ENCODE measurements at regions not wholly inside any gene's neighbourhood (a gene's known extent, or its start where the extent isn't known, plus 50 kb on each side); places are given as distances from the start of the nearest gene placed in this dataset.
A peak's percentile ranks its signal among the peaks of the same experiment; 100 is the strongest.

DNA sequence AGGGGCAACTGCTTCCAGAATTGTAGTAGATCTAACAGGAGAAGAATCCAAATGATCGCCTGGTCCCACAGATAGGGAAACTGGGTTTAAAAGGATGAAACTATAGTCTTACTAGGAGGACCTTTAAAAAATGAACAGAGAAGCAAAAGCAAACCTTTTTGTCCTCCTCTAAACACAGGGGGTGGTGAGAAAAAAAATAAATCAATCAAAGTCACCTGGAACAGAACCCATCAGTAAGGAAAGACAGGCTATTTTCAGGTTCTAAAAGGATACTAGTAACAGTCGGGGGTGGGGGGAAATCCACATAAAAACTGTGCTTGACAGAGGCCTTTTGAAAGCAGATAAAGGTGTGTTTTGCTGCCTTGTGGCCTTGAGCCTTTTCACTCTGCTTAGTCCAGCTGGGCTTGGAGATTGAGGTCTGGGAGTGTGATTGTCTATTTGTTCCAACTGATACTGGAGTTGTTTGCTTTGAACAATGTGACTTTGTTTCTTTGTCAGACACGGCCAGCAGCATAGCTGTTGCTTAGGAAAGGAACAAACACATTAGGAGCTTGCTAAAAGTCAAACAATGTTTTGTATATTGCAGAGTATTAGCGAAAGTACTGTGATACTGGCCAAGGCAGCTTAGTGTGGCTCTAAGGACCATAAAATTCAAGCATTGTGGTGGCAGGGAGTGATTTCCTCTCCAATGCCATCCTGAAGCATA lies 141.1 kb upstream of the IRF2BP2 start:
- no peak for FAIRE-seq
- no peak for DNase-seq (ENCODE audit: insufficient read length, low spot score)

DNA sequence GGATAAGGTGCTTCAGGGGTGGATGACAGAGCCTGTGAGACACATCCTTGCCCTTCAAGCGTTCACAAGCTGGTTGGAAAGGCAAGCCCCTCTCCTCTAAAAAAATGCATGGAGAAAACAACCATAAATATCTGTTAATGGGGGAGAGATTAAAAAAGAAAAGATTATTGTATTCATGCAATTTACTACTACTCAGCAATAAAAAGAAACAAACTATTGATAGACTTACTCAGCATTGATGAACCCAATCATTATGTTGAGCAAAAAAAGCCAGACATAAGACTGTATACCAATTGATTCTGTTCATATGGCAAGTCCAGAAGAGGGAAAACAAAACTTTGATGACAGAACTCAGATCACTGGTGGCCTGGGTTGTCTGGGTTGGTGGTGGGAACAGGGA lies 138.7 kb upstream of the IRF2BP2 start:
- no peak for FAIRE-seq

DNA sequence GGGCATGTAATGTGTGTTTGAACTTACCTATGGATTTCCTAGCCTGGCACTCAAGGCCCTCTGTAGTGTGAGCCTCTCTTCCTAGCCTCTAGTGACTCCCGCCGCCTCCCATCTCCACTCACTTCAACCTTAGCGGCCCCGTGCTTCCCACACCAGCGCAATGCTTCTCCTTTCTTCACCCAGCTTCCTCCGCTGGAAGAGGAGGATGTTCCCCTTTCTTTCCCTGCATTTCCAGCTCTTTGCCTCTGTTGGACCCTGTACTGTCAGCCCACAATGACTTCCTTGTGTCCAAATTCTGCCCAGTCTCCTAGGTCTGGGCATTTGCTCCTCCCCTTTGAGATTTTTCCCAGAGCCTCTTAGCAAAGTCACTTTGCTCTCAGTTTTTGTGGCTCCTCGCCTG lies 138.1 kb upstream of the IRF2BP2 start:
- DNase-seq (ENCODE audit: insufficient read length, low spot score) (no peak), FAIRE-seq (no peak)

More for the DNA sequence above, 138.7 kb upstream of the IRF2BP2 start:
- no peak for DNase-seq (ENCODE audit: insufficient read length, low spot score)

DNA sequence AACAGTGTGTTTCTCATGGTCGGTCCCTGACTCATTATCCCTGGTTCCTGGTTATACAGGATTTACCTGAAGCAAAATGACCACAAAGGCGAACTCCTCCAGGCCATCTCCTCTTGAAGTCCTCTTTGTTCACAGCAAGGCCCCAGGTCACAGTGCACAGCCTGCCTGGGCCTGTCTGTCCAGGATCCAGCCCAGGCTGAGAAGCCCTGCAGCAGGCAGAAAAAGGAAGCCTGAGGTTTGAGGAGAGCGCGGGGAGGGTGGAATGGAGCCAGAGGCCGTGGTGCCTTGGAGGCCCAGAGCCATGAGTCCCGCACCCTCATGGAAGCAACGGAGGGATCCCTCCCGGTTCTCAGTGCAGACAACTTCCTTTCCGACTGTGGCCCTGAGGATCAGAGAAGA lies 136.8 kb upstream of the IRF2BP2 start:
- DNase-seq (ENCODE audit: insufficient read length, low spot score) (no peak), FAIRE-seq (no peak)

DNA sequence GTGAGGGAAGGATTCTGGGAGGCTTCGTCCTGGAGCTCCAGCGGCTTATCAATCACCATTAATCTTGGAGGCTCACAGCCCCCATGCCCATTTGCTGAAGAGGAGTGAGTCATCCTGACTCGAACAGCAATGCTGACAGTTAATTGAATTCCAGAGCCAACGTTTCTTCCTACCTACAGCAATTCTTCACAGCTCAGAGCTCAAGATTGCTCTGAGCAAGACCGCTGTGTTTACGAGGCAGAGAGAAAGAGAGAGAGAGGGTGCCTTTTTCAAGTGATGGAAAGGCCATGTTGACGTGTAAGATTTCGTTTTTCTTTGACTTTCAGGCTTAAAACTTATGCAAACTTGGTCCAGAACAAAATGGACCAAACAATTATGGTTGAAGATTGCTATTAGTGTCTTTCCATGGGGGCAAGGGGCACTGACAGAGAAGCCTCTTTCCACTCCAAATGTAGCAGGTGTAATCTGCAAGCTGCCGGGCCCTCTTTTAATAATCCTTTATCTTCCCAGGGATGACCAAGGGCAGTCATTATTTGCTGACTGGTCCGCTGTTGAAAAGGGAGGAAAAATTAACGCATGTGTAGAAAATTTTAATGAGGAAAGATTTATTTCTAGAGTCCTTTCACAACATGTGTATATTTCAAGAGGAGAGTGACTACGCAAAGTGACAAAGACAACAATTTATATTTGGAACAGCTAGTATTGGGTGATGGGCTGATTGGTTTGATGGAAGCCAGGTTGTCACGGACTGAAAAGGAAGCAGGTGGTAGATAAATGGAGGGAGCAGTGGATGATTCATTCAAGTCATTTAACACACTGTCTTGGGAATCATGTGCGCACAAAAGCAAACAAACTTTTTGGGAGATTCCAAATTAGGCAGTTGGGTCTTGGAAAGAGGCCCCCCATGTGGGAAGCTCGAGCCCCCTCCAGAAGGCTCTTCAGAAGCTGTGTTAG lies 136.1 kb upstream of the IRF2BP2 start:
- FAIRE-seq, result no peak
- no peak for DNase-seq (ENCODE audit: insufficient read length, low spot score)

DNA sequence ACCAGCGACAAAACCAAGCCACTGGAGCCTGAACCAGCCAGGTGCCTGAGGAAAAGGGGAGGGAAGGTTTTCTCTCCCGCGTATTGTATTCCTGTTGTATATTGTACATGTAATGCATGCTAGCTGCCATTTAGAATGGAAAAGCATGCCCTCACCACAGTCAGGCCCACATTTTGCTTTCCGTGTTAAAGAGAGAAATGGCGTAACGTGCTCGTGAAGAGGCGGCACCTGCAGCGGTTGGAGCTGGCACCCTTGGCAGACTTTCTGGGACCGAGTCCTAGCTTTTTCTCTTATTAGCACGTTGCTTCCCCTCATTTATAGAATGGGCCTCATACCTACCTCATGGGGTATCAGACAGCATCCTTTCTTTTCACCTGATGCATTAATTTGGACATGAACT lies 135.3 kb upstream of the IRF2BP2 start:
- DNase-seq (ENCODE audit: insufficient read length, low spot score), result no peak
- no peak for FAIRE-seq

DNA sequence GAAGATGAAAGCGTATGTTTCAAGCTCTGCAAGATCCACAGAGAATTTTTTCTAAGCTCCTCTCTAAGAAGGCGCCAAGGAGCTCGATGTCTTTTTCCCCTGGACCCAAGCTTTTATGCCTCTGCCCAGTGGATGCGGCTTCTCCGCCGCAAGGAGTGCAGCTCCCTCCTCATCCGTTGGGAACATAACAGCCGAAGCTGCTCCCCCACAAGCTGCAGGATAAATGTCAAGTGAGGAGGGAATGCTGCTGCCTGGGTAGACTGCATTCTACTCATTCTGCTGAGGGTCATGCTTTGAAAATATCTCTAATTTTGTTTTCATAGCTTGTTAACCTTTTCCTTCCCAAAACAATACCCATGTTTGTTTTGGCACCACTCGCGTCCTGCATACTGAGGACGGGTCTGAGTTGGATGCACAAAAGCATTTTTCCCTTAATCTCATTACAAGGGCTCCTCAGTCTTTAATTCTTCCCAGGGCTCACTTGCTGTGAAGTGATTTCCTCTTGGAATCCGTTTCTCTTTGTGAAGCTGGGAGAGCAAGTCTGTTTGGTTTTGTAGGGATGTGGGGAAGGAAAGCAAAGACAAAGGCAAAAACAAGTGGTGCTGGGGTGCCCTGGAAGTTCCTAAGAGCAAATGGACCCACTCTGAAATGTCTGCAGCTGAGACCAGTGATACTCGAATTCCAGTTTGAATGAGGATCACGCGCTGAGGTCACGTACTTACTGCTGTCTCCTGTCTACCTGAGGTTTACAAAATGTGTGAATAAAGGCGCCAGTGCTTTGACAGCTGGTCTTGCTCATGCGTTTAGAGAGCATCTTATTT lies 134.0 kb upstream of the IRF2BP2 start:
- no peak for DNase-seq (ENCODE audit: insufficient read length, low spot score)
- no peak for FAIRE-seq

DNA sequence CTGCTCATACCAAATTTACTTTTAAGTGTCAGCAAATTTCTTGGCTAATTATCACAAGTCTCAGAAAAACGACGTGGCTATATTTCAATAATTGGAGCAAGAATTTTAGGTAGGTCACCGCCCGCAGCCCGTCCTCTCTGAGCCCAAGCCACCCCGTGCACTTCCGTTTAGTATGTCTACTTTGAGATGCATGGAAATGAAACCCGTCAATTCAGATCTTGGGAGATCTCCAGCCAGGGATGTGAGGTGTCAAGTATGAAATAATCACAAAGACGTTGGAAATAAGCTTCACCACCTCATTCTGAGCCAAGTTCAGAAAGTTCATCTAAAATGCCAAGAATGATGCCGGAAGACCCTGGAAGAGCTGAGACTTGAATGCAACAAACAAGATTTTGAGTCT lies 132.6 kb upstream of the IRF2BP2 start:
- FAIRE-seq, result no peak
- no peak for DNase-seq (ENCODE audit: insufficient read length, low spot score)

DNA sequence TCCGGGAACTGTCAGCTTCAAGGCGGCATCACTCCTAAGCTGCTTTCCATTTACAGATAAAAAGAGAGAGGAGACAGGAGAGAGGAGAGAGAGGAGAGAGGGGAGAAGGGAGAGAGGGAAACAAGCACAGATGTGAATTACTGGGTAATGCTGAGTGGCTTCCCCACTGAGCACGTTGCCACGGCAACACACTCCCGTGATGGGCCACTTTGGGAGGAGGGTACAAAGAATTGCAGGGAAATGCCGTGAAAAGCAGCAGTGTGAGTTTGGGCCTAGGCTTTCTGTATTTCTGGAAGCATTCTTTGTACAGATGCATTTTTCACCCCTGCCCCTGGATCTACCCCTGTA lies 128.0 kb upstream of the IRF2BP2 start:
- FAIRE-seq (no peak), DNase-seq (ENCODE audit: insufficient read length, low spot score) (no peak)

DNA sequence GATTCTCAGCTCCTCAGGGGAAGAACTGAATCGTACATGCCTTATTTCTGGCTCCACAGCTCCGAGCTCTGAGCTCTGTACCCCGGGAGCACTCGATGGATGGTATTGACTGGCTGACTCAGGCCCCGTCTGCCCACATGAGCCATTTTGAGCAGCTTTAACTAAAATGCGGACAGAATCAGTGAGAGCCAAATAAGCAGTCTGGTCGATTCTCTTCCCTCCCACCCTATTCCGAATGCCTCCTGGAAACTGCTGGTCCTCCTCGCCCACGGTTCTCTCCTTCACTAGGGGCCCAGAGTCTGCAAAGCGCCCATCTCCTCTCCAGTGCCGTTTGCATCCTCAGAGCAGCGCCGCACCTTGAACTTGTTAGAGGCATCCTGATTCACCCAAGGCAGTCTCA lies 125.9 kb upstream of the IRF2BP2 start:
- no peak for FAIRE-seq

DNA sequence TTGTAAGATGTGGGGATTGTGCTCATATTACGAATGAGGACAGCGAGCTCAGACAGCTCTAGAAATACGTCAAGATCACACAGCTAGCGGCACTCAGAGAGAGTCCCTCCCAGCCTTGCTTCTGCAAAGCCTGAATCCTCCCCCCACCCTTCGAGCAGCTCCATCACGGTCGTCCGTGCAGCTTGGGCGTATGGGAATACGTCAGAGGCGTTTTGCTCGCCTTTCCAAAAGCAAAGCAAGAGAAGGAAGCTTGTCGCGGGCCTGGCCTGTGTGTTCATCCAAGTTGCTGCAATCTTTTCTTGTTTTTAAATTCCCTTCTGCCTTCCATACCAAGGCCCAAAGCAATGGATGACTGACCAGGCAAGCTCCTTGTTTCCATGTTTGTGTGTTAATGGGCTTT lies 125.5 kb upstream of the IRF2BP2 start:
- no peak for DNase-seq (ENCODE audit: insufficient read length, low spot score)
- no peak for FAIRE-seq

More for the DNA sequence above, 125.9 kb upstream of the IRF2BP2 start:
- no peak for DNase-seq (ENCODE audit: insufficient read length, low spot score)

DNA sequence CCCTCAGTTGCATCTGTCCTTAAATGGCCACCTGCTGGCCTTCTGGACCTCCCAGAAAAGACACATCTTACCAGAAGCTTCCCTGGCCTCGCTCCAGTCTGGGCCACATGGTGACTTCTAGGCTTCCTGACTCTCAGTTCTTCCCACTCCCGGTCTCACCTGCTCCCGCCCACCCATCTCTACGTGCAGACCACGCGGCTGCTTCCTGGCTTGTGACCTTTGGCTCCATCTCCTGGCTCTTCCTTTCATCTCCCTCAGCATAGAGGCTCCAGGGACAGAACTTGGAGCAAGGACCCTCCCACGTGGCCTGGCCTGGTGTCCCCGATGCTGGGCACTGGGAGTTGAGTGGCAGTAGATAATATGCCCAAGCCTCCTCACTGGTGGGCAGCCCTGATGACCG lies 124.9 kb upstream of the IRF2BP2 start:
- DNase-seq (ENCODE audit: insufficient read length, low spot score), result no peak

DNA sequence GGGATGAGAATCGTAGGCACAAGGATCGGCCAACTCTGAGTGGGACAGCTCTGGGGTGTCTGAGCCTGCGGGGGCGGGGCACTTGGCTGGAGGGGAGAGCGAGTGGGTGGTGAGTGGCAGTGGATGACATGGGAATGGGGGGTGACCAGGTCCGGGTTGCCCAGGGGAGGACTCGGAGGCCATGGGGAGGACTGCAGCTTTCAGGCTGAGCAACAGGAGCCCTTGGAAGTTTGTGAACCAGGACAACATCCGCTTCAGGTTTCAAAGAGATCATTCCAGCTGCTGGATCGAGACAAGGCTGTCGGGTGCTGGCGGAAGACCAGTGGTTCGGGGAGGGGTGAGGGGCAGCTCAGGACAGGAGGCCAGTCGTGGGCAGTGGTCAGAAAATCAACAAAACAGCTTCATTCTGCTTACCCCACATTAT lies 124.4 kb upstream of the IRF2BP2 start:
- DNase-seq (ENCODE audit: insufficient read length, low spot score) (no peak), FAIRE-seq (no peak)

More for the DNA sequence above, 124.9 kb upstream of the IRF2BP2 start:
- FAIRE-seq, result no peak

DNA sequence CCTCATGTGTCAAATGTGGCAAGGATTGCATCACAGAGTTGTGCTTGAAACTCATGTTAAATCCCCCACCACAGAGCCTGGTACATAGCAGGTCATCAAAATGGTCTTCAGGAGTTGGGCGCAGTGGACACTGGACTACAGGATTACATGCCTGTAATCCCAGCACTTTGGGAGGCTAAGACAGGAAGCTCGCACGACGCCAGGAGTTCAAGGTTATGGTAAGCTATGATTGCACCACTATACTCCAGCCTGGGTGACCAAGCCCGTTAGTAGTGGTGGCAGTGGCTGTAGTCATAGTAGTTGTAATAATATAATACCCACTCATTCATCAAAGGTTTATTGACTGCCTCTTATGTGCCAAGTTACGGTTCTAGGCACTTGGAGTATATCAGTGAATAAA lies 123.4 kb upstream of the IRF2BP2 start:
- DNase-seq (ENCODE audit: insufficient read length, low spot score) (no peak), FAIRE-seq (no peak)

DNA sequence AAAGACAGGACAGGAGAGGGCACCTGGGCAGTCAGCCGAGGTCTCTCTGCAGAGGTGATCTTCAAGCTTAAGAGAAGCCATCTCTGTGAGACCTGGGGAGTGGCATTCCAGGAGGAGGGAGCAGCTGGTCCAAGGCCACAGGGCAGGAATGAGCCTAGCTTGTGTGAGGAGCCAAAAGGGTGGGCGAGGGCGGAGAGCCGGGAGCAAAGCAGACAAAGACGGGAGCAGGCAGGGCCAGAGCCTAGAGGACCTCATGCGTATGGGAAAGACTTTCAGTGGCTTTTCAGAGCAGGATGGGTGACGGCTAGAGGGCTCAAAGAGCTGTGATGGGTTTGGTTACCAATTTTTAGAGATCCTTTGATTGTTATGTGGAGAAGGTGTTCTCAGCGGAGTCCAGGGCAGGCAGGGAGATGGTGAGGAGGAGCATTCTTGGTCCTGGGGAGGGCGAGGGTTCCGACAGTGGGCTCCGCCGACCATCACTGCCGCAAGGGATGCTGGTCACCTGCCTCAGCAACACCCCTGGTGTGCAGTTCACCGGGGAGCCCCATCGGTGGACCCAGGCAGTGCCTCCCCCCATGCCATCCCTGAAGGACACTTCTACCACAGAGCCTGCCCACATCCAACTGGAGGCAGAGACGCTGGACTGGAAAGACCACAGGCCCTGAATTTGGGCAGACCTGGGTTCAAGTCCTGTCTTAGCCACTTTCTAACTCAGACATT lies 122.9 kb upstream of the IRF2BP2 start:
- FAIRE-seq, result no peak
- DNase-seq (ENCODE audit: insufficient read length, low spot score), result no peak

DNA sequence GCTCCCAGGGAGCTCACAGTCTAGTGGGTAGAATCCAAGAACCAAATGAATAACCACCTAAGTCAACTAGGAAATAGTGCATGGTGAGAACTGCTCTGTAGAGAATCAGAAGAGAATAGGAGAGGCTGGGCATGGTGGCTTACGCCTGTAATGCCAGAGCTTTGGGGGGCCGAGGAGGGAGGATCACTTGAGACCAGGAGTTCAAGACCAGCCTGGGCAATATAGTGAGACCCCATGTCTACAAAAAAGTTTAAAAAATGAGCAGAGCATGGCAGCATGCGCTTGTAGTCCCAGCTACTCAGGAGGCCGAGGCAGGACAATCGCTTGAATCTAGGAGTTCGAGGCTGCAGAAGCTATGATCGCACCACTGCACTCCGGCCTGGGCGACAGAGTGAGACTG lies 122.3 kb upstream of the IRF2BP2 start:
- FAIRE-seq, result no peak

DNA sequence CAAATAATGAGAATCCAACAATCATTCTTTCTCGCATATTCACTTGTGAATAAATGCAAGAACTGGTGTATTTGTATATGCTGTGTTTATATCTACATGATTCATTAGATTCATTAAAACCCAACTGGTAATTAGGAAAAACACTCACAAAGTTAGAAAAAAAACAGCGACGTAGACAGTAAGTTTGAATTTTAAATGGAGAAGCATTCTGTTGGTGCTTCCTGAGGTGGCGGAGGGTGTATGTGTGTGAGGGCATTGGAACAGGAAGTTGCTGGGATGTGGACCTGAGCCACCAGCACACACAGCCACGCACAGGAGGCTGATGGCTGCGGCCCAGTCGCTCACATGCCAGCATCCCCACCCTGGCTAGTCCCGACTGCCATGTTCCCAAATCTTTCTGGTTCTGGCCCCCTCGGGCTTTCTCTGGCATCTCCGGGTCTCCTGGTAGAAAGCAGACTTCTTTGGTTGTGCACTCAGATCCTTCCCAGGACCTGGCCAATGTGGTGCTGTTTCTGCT lies 121.6 kb upstream of the IRF2BP2 start:
- FAIRE-seq (no peak), DNase-seq (ENCODE audit: insufficient read length, low spot score) (no peak)

More for the DNA sequence above, 122.3 kb upstream of the IRF2BP2 start:
- DNase-seq (ENCODE audit: insufficient read length, low spot score), result no peak

DNA sequence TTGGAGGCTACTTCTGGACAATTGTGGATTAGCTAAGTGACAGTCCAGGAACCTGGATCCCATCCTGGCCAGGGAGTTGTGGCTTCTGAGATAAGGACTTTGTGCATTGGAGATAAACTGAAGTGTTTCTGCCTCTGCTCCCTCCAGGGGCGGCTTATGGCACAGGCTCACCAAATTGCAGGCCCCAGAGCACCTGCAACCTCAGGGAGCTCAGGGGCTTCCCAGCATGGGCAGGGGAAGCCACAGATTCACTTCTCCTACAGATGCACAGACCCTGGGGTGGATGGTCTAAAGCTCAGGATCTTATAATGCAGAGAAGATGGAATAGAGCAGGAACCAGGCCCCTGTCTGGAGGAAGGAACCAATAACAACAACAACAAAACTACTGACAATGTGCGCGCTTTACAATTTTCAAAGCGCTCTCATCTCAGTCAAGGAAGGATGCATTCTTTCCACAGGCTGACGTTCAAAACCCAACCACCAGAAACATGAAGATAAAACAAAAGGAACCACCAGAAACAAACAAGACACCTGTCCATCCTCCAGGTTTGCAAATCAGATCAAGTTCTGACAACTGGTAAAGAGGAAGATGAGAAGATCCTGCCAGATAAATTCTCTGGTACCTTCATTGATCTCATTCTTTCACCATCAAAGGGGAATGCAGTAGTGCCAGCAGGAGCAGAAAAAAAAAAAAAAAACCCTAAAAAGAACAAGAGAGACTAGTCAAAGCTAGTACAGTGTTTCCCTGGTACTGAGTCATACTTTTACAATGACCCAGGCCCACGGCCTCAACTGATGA lies 121.0 kb upstream of the IRF2BP2 start:
- FAIRE-seq, result peak; percentile 4

DNA sequence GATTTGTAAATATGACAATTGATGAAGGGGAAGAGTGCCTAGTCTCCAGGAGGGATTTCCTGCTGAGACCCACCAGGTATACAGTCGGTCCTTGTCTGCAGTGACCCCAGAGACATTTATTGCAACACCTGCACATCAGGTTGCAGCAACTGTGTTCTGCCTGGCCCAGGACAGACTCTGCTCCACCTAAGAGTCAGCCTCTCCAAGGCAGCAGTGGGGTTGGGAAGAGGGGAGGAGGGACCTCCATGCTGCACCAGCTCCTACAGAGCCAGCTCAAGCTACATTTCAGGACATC lies 120.4 kb upstream of the IRF2BP2 start:
- DNase-seq (ENCODE audit: insufficient read length, low spot score), result no peak
- FAIRE-seq, result no peak

More for the DNA sequence above, 121.0 kb upstream of the IRF2BP2 start:
- DNase-seq (ENCODE audit: insufficient read length, low spot score), result no peak
